H9 (cell line): ENCODE measurements at regions not wholly inside any gene's neighbourhood (a gene's known extent, or its start where the extent isn't known, plus 50 kb on each side); places are given as distances from the start of the nearest gene placed in this dataset.

Source experiments
- DNase-seq: peaks from one replicate; pipeline ENCODE4 v3.0.0-alpha.2; 2017
- H2AFZ ChIP-seq: one replicate; pipeline ENCODE4 v1.6.1; 2013; ENCODE audit warnings: mild to moderate bottlenecking, low read length, control low read depth, moderate library complexity
- H2AK5ac ChIP-seq: 2 replicates; pipeline ENCODE4 v1.6.1; 2013; ENCODE audit warnings: low read length, control low read depth, mixed read lengths; ENCODE audit not compliant: insufficient read length
- H2BK120ac ChIP-seq: one replicate; pipeline ENCODE4 v1.6.1; 2013; ENCODE audit warnings: low read depth, mild to moderate bottlenecking, low read length, control low read depth, inconsistent platforms; ENCODE audit not compliant: poor library complexity, severe bottlenecking
- H2BK12ac ChIP-seq: 2 replicates; pipeline ENCODE4 v1.6.1; 2013; ENCODE audit warnings: low read length, control low read depth, mixed read lengths, low read depth; ENCODE audit not compliant: insufficient read length
- H2BK15ac ChIP-seq: 2 replicates; pipeline ENCODE4 v1.6.1; 2013; ENCODE audit warnings: low read depth, low read length, control low read depth
- H2BK20ac ChIP-seq: one replicate; pipeline ENCODE4 v1.6.1; 2013; ENCODE audit warnings: low read depth, mild to moderate bottlenecking, low read length, control low read depth, inconsistent platforms; ENCODE audit not compliant: poor library complexity, severe bottlenecking
- H2BK5ac ChIP-seq: 2 replicates; pipeline ENCODE4 v1.6.1; 2013; ENCODE audit warnings: low read length, control low read depth, mixed read lengths; ENCODE audit not compliant: insufficient read length
- H3K14ac ChIP-seq: 2 replicates; pipeline ENCODE4 v1.6.1; 2013; ENCODE audit warnings: low read length, control low read depth; ENCODE audit not compliant: insufficient read depth
- H3K18ac ChIP-seq: 2 replicates; pipeline ENCODE4 v1.6.1; 2013; ENCODE audit warnings: low read depth, mild to moderate bottlenecking, mixed read lengths, low read length, control low read depth; ENCODE audit not compliant: insufficient read length
- H3K23ac ChIP-seq: 2 replicates; pipeline ENCODE4 v1.6.1; 2013; ENCODE audit warnings: low read length, control low read depth, mixed read lengths, low read depth; ENCODE audit not compliant: insufficient read length
- H3K23me2 ChIP-seq: 2 replicates; pipeline ENCODE4 v1.6.1; 2013; ENCODE audit warnings: low read depth, mild to moderate bottlenecking, mixed read lengths, low read length, control low read depth; ENCODE audit not compliant: insufficient read length, poor library complexity, severe bottlenecking
- H3K27ac ChIP-seq: 2 replicates; pipeline ENCODE4 v1.5.1; 2013; ENCODE audit warnings: low read length, control low read depth, mixed read lengths, low read depth; ENCODE audit not compliant: insufficient read length
- H3K27me3 ChIP-seq: 2 replicates; pipeline ENCODE4 v1.6.1; 2013; ENCODE audit warnings: low read length, control low read depth, inconsistent platforms; ENCODE audit not compliant: insufficient read depth
- H3K4ac ChIP-seq: 2 replicates; pipeline ENCODE4 v1.6.1; 2013; ENCODE audit warnings: low read depth, mild to moderate bottlenecking, control low read depth, inconsistent platforms, low read length, moderate library complexity
- H3K4me1 ChIP-seq: 2 replicates; pipeline ENCODE4 v1.6.1; 2013; ENCODE audit warnings: low read length, control low read depth, inconsistent platforms; ENCODE audit not compliant: insufficient read depth
- H3K4me2 ChIP-seq: 2 replicates; pipeline ENCODE4 v1.6.1; 2013; ENCODE audit warnings: low read length, control low read depth, mixed read lengths; ENCODE audit not compliant: insufficient read length, insufficient read depth
- H3K56ac ChIP-seq: 2 replicates; pipeline ENCODE4 v1.6.1; 2013; ENCODE audit warnings: low read depth, mild to moderate bottlenecking, mixed read lengths, low read length, control low read depth; ENCODE audit not compliant: insufficient read length
- H3K79me1 ChIP-seq: 2 replicates; pipeline ENCODE4 v1.6.1; 2013; ENCODE audit warnings: low read depth, mild to moderate bottlenecking, moderate library complexity, low read length, control low read depth, inconsistent platforms; ENCODE audit not compliant: insufficient read depth, poor library complexity, severe bottlenecking
- H3K79me2 ChIP-seq: 2 replicates; pipeline ENCODE4 v1.6.1; 2013; ENCODE audit warnings: low read length, control low read depth, inconsistent platforms; ENCODE audit not compliant: insufficient read depth
- H3K9ac ChIP-seq: 2 replicates; pipeline ENCODE4 v1.6.1; 2013; ENCODE audit warnings: low read length, control low read depth, mixed read lengths; ENCODE audit not compliant: insufficient read length; ENCODE audit errors: extremely low read depth
- H3K9me3 ChIP-seq: one replicate; pipeline ENCODE4 v1.6.1; 2013; ENCODE audit warnings: low read depth, low read length, inconsistent platforms; ENCODE audit not compliant: control insufficient read depth
- H3T11ph ChIP-seq: one replicate; pipeline ENCODE4 v1.6.1; 2013; ENCODE audit warnings: mild to moderate bottlenecking, low read length, control low read depth, inconsistent platforms
- H4K20me1 ChIP-seq: one replicate; pipeline ENCODE4 v1.6.1; 2013; ENCODE audit not compliant: control insufficient read depth, insufficient read length, insufficient read depth
- H4K5ac ChIP-seq: 2 replicates; pipeline ENCODE4 v1.6.1; 2013; ENCODE audit warnings: low read depth, mild to moderate bottlenecking, mixed read lengths, low read length, control low read depth; ENCODE audit not compliant: insufficient read length
- H4K8ac ChIP-seq: replicated peaks from 2 replicates; pipeline ENCODE4 v1.6.1; 2013; ENCODE audit warnings: low read length, control low read depth, mixed read lengths, low read depth; ENCODE audit not compliant: insufficient read length
- H4K91ac ChIP-seq: 2 replicates; pipeline ENCODE4 v1.6.1; 2013; ENCODE audit warnings: low read depth, mild to moderate bottlenecking, moderate library complexity, mixed read lengths, low read length, control low read depth; ENCODE audit not compliant: insufficient read length
- H3K27ac Mint-ChIP-seq, 3 experiments: 2 replicates in 2 of 3; 3 replicates in 1 of 3; pipeline ENCODE4 v1.8.0; 2020 to 2021; ENCODE audit warnings: mixed read lengths in 3 of 3, mild to moderate bottlenecking in 1 of 3, moderate library complexity in 1 of 3
- H3K27me3 Mint-ChIP-seq: 2 replicates; pipeline ENCODE4 v1.8.0; 2021; ENCODE audit warnings: low read depth, mild to moderate bottlenecking, moderate library complexity, mixed read lengths
- H3K36me3 Mint-ChIP-seq, 3 experiments: 2 replicates in 2 of 3; 3 replicates in 1 of 3; pipeline ENCODE4 v1.8.0; 2020 to 2021; ENCODE audit warnings: low read depth in 3 of 3, mixed read lengths in 3 of 3; ENCODE audit not compliant: insufficient read depth in 1 of 3
- H3K4me1 Mint-ChIP-seq, 2 experiments: 2 replicates each; pipeline ENCODE4 v1.8.0; 2020; ENCODE audit warnings: mixed read lengths in 2 of 2
- H3K4me3 Mint-ChIP-seq, 2 experiments: 2 replicates in 1 of 2; 3 replicates in 1 of 2; pipeline ENCODE4 v1.8.0; 2020 to 2021; ENCODE audit warnings: mild to moderate bottlenecking in 2 of 2, mixed read lengths in 2 of 2, moderate library complexity in 1 of 2
- H3K9me3 Mint-ChIP-seq, 2 experiments: 2 replicates in 1 of 2; 3 replicates in 1 of 2; pipeline ENCODE4 v1.8.0; 2020; ENCODE audit warnings: mild to moderate bottlenecking in 2 of 2, mixed read lengths in 2 of 2, moderate library complexity in 1 of 2
- CTCF ChIP-seq: fragments of 200-600 bp; sonication (generic); conservative IDR thresholded peaks from 3 replicates; pipeline ENCODE4 v1.8.0; 2021; ENCODE audit warnings: antibody characterized with exemption, mild to moderate bottlenecking
- WGBS: extraction: QIAGEN DNeasy Blood & Tissue Kit; methylation state at CpG from one replicate; pipeline ENCODE4 v1.1.7; 2013; ENCODE audit warnings: missing lambda C conversion rate, low lambda C conversion rate, mixed read lengths; ENCODE audit not compliant: insufficient read length; ENCODE audit errors: extremely low coverage; 5-methylcytosine and 5-hydroxymethylcytosine counted together

GRCh38 chr20:11375966-11376365 lies 541.7 kb upstream of the BTBD3 start:
- Histone ChIP-seq H3K79me2 (no peaks in the 10 kb centered on the region), H4K5ac (no peak overlapping the region), H2BK12ac (no peak overlapping the region), H3K4me1 (peaks cover 5% of the 10 kb centered on the region; the same call in 1 of the 2 replicates), H3T11ph (no peak overlapping the region), H3K23ac (no peak overlapping the region), H2BK5ac (no peak overlapping the region), H3K23me2 (no peaks in the 10 kb centered on the region), H3K56ac (no peak overlapping the region), H2AFZ (no peak overlapping the region), H2BK20ac (no peak overlapping the region), H4K8ac (no peak overlapping the region), H3K9me3 (no peaks in the 10 kb centered on the region), H2BK15ac (no peak overlapping the region), H3K9ac (no peak overlapping the region), H2BK120ac (no peak overlapping the region), H4K91ac (no peak overlapping the region), H3K18ac (no peak overlapping the region), H3K27ac (no peak overlapping the region), H3K4me2 (no peak overlapping the region), H3K14ac (no peak overlapping the region), H4K20me1 (no peaks in the 10 kb centered on the region), H3K27me3 (no peaks in the 10 kb centered on the region), H3K4ac (no peak overlapping the region), H3K79me1 (no peaks in the 10 kb centered on the region), H2AK5ac (no peak overlapping the region)
- TF ChIP-seq CTCF = no peak
- H3K4me3 Mint-ChIP-seq = no peak overlapping the region
- peaks cover 4 to 8% of the 10 kb centered on the region in 2 experiments; a peak in 3 of 5 replicates for H3K9me3 Mint-ChIP-seq
- WGBS = no CpG with 5 or more reads among the region's 2 CpGs
- H3K27ac Mint-ChIP-seq = peak overlapping the region in 1 of 3 experiments; percentile 2; a peak in 1 of 7 replicates
- peaks cover 4 to 10% (median 4%) of the 10 kb centered on the region in 3 experiments; a peak in 5 of 7 replicates for H3K36me3 Mint-ChIP-seq
- DNase-seq = no peak
- no peaks in the 10 kb centered on the region; the same call in 1 of the 2 replicates for H3K27me3 Mint-ChIP-seq
- peaks cover 39 to 53% of the 10 kb centered on the region in 2 experiments for H3K4me1 Mint-ChIP-seq
